SK-N-SH (cell line): ENCODE measurements at regions not wholly inside any gene's neighbourhood (a gene's known extent, or its start where the extent isn't known, plus 50 kb on each side); places are given as distances from the start of the nearest gene placed in this dataset.

Source experiments
- CTCF ChIA-PET: fragments of 300-600, 350-600 bp; formaldehyde crosslinking; extraction: SDS; loops from one replicate; lab custom pipeline; 2021; lab: Yijun Ruan, JAX
- POLR2A ChIA-PET: fragments of 350-600 bp; sonication (Branson Sonifier 250); formaldehyde crosslinking; extraction: SDS; loops from one replicate; lab custom pipeline; 2020; ENCODE audit warnings: antibody characterized with exemption, inconsistent platforms; lab: Yijun Ruan, JAX
- DNase-seq: peaks from one replicate; pipeline ENCODE4 v3.0.0; 2012
- H2AFZ ChIP-seq: fragments of 200-600 bp; sonication (generic); 2 replicates; pipeline ENCODE4 v1.8.1; 2016; ENCODE audit warnings: antibody characterized with exemption, mild to moderate bottlenecking, low read depth
- H3F3A ChIP-seq: fragments of 200-600 bp; sonication (generic); replicated peaks from 2 replicates; pipeline ENCODE3; 2016; ENCODE audit warnings: antibody characterized with exemption, mild to moderate bottlenecking; ENCODE audit not compliant: insufficient read depth
- H3K27ac ChIP-seq, 2 experiments: fragments of 200-500 bp in 1 of 2; fragments of 200-600 bp in 1 of 2; sonication (Bioruptor generic) in 1 of 2; sonication (generic), shearing (Covaris generic) in 1 of 2; 2 replicates each; pipeline versions ENCODE4 v1.5.1 to v1.6.1; 2014 to 2016; ENCODE audit warnings: low read depth in 2 of 2, inconsistent platforms in 1 of 2, low read length in 1 of 2, mild to moderate bottlenecking in 1 of 2, mixed read lengths in 1 of 2
- H3K27me3 ChIP-seq: fragments of 200-600 bp; sonication (generic), shearing (Covaris generic); 2 replicates; pipeline ENCODE4 v1.6.1; 2016; ENCODE audit warnings: mixed run types; ENCODE audit not compliant: insufficient read depth
- H3K36me3 ChIP-seq, 2 experiments: fragments of 200-500 bp in 1 of 2; fragments of 200-600 bp in 1 of 2; sonication (Bioruptor generic) in 1 of 2; sonication (generic) in 1 of 2; replicated peaks in 1 of 2; 2 replicates each; pipeline versions ENCODE3 to v1.5.1; 2014 to 2016; ENCODE audit warnings: low read length in 1 of 2, mild to moderate bottlenecking in 1 of 2; ENCODE audit not compliant: insufficient read depth in 2 of 2, control insufficient read depth in 1 of 2
- H3K4me1 ChIP-seq, 2 experiments: fragments of 200-500 bp in 1 of 2; fragments of 200-600 bp in 1 of 2; sonication (Bioruptor generic) in 1 of 2; sonication (generic), shearing (Covaris generic) in 1 of 2; 2 replicates each; pipeline versions ENCODE4 v1.5.1 to v1.6.1; 2014 to 2016; ENCODE audit warnings: low read depth in 1 of 2, low read length in 1 of 2, mixed run types in 1 of 2; ENCODE audit not compliant: insufficient read depth in 2 of 2, control insufficient read depth in 1 of 2
- H3K4me2 ChIP-seq: fragments of 200-600 bp; sonication (generic), shearing (Covaris generic); 2 replicates; pipeline ENCODE4 v1.6.1; 2017; ENCODE audit warnings: mixed run types
- H3K4me3 ChIP-seq, 2 experiments: fragments of 200-500 bp in 1 of 2; fragments of 200-600 bp in 1 of 2; sonication (Bioruptor generic) in 1 of 2; sonication (generic), shearing (Covaris generic) in 1 of 2; 2 replicates each; pipeline versions ENCODE4 v1.5.1 to v1.8.1; 2014 to 2016; ENCODE audit warnings: low read depth in 2 of 2, inconsistent platforms in 1 of 2, low read length in 1 of 2, mild to moderate bottlenecking in 1 of 2, mixed read lengths in 1 of 2, moderate library complexity in 1 of 2
- H3K79me2 ChIP-seq: fragments of 200-600 bp; sonication (generic); 2 replicates; pipeline ENCODE4 v1.8.1; 2017; ENCODE audit warnings: mild to moderate bottlenecking; ENCODE audit not compliant: insufficient read depth
- H3K9ac ChIP-seq: fragments of 200-600 bp; sonication (generic); 2 replicates; pipeline ENCODE4 v1.6.1; 2017; ENCODE audit warnings: mixed run types
- H3K9me2 ChIP-seq: fragments of 200-600 bp; sonication (generic); 2 replicates; pipeline ENCODE4 v1.6.1; 2017; ENCODE audit warnings: mixed run types
- H3K9me3 ChIP-seq: fragments of 200-600 bp; sonication (generic); 2 replicates; pipeline ENCODE4 v1.6.1; 2017; ENCODE audit warnings: mixed run types, mild to moderate bottlenecking, moderate library complexity
- H4K20me1 ChIP-seq: fragments of 200-600 bp; sonication (generic); 2 replicates; pipeline ENCODE4 v1.6.1; 2017; ENCODE audit warnings: mild to moderate bottlenecking, mixed run types; ENCODE audit not compliant: insufficient read depth
- CHD2 ChIP-seq: fragments of 150-350 bp; IDR thresholded peaks from 2 replicates; pipeline ENCODE4 v1.6.1; 2018; ENCODE audit warnings: low read length; ENCODE audit not compliant: partially characterized antibody
- EP300 ChIP-seq, 2 experiments: IDR thresholded peaks; 2 replicates each; pipeline versions ENCODE4 v1.4.0 to v1.6.1; 2012; ENCODE audit warnings: borderline replicate concordance in 1 of 2, low read depth in 1 of 2, low read length in 1 of 2
- GABPA ChIP-seq: IDR thresholded peaks from 2 replicates; pipeline ENCODE4 v1.4.0; 2012; ENCODE audit warnings: low read depth, mild to moderate bottlenecking
- IRF3 ChIP-seq: fragments of 150-350 bp; IDR thresholded peaks from 2 replicates; pipeline ENCODE4 v1.6.1; 2016; ENCODE audit warnings: mild to moderate bottlenecking, low read depth, low read length
- JUND ChIP-seq: IDR thresholded peaks from 2 replicates; pipeline ENCODE4 v1.4.0; 2012
- MEF2A ChIP-seq: IDR thresholded peaks from 2 replicates; pipeline ENCODE4 v1.4.0; 2012; ENCODE audit warnings: low read depth, borderline replicate concordance
- MXI1 ChIP-seq: IDR thresholded peaks from 2 replicates; pipeline ENCODE4 v1.6.1; 2012; ENCODE audit warnings: mild to moderate bottlenecking, low read depth, low read length, improper control_type of control experiment
- NRF1 ChIP-seq: IDR thresholded peaks from 2 replicates; pipeline ENCODE4 v1.6.1; 2012; ENCODE audit warnings: low read depth, mild to moderate bottlenecking, low read length
- POLR2AphosphoS5 ChIP-seq: IDR thresholded peaks from 2 replicates; pipeline ENCODE4 v1.6.1; 2012; ENCODE audit warnings: low read depth, low read length
- RAD21 ChIP-seq: IDR thresholded peaks from 2 replicates; pipeline ENCODE4 v1.6.1; 2012; ENCODE audit warnings: mild to moderate bottlenecking, low read length
- RCOR1 ChIP-seq: fragments of 150-350 bp; IDR thresholded peaks from 2 replicates; pipeline ENCODE4 v1.6.1; 2017; ENCODE audit warnings: antibody characterized with exemption, low read length
- SIN3A ChIP-seq: IDR thresholded peaks from 2 replicates; pipeline ENCODE4 v1.6.1; 2012; ENCODE audit warnings: low read depth, mild to moderate bottlenecking, low read length, moderate library complexity, borderline replicate concordance
- SMC3 ChIP-seq: IDR thresholded peaks from 2 replicates; pipeline ENCODE4 v1.6.1; 2012; ENCODE audit warnings: low read depth, low read length, improper control_type of control experiment
- TAF1 ChIP-seq: IDR thresholded peaks from 2 replicates; pipeline ENCODE4 v1.6.1; 2012; ENCODE audit warnings: low read depth, mild to moderate bottlenecking, low read length, moderate library complexity, borderline replicate concordance
- TCF12 ChIP-seq: IDR thresholded peaks from 2 replicates; pipeline ENCODE4 v1.4.0; 2012
- TEAD4 ChIP-seq: IDR thresholded peaks from 2 replicates; pipeline ENCODE4 v1.4.0; 2012; ENCODE audit warnings: mild to moderate bottlenecking, borderline replicate concordance; ENCODE audit not compliant: insufficient read depth
- USF2 ChIP-seq: fragments of 150-350 bp; IDR thresholded peaks from 2 replicates; pipeline ENCODE4 v1.6.1; 2017; ENCODE audit warnings: antibody characterized with exemption, low read length, low read depth, borderline replicate concordance
- WGBS: methylation state at CpG from one replicate; pipeline ENCODE4 v1.1.6; 2017; ENCODE audit warnings: low lambda C conversion rate; 5-methylcytosine and 5-hydroxymethylcytosine counted together
- TF ChIP-seq, protein P1 (sequence below): fragments of 200-600 bp; sonication (generic); IDR thresholded peaks from 2 replicates; pipeline ENCODE4 v1.6.1; 2017; ENCODE audit warnings: antibody characterized with exemption, mild to moderate bottlenecking, moderate library complexity

DNA sequence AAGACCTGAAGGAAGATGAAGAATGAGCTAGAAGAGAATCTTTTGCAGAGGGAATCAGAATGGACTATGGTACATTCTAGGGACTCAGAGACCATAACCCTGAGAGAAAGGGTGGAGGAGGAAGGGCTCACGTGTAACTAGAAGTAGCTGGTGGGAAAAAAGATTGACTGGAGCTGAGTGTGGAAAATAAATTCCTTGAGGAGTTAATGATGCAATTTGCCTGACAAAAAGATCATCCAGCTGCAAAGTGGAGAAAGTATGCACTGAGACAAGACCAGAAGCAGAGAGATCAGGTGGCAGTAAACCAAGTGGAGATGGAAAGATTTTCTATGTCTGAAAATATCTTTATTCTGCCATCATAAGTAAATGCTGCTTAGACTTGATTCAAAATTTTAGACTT is 52.9 kb upstream of the TBL1XR1 start (continued):
- TF ChIP-seq TEAD4 (no peak), POLR2AphosphoS5 (no peak)

DNA sequence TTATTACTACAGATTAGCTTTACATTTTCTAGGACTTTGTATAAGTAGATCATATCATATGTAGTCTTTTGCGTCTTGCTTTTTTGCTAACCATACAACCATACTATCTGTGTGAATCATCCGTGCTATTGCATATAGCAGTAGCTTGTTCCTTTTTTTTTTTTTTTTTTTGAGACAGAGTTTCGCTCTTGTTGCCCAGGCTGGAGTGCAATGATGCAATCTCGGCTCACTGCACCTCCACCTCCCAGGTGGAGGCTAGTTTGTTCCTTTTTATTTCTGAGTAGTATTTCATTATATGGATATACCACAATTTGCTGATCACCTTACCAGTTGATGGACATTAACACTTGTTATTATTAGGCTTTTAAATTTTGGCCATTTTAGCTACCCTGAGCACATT is 54.5 kb upstream of the TBL1XR1 start:
- Histone ChIP-seq H3K27me3 (no peaks in the 10 kb centered on the region), H3K4me2 (no peak overlapping the region), H3K27ac (no peak overlapping the region), H3K4me1 (no peaks in the 10 kb centered on the region; a peak in 1 of 4 replicates), H2AFZ (no peak overlapping the region), H3K9me3 (no peaks in the 10 kb centered on the region), H3K4me3 (no peak overlapping the region), H4K20me1 (no peaks in the 10 kb centered on the region), H3F3A (no peaks in the 10 kb centered on the region), H3K9me2 (no peaks in the 10 kb centered on the region), H3K36me3 (no peaks in the 10 kb centered on the region), H3K79me2 (no peaks in the 10 kb centered on the region), H3K9ac (no peak overlapping the region)
- CTCF ChIA-PET: no interaction called here
- 94% methylated on average over 4 of the region's 4 CpGs for WGBS
- DNase-seq: no peak
- POLR2A ChIA-PET: no interaction called here
- no peak for TF ChIP-seq GABPA
- TF ChIP-seq RCOR1: no peak
- no peak for TF ChIP-seq JUND
- TF ChIP-seq TAF1: no peak
- no peak for TF ChIP-seq SIN3A
- TF ChIP-seq MEF2A: no peak
- TF ChIP-seq CHD2: no peak
- no peak for TF ChIP-seq NRF1
- TF ChIP-seq MXI1: no peak
- TF ChIP-seq EP300 (IDR thresholded peaks at IDR 0.05; ENCODE audit: borderline replicate concordance in 1 of 2, low read depth in 1 of 2, low read length in 1 of 2): no peak
- TF ChIP-seq SMC3: no peak
- no peak for TF ChIP-seq RAD21
- TF ChIP-seq, protein P1, sequence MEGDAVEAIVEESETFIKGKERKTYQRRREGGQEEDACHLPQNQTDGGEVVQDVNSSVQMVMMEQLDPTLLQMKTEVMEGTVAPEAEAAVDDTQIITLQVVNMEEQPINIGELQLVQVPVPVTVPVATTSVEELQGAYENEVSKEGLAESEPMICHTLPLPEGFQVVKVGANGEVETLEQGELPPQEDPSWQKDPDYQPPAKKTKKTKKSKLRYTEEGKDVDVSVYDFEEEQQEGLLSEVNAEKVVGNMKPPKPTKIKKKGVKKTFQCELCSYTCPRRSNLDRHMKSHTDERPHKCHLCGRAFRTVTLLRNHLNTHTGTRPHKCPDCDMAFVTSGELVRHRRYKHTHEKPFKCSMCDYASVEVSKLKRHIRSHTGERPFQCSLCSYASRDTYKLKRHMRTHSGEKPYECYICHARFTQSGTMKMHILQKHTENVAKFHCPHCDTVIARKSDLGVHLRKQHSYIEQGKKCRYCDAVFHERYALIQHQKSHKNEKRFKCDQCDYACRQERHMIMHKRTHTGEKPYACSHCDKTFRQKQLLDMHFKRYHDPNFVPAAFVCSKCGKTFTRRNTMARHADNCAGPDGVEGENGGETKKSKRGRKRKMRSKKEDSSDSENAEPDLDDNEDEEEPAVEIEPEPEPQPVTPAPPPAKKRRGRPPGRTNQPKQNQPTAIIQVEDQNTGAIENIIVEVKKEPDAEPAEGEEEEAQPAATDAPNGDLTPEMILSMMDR: no peak

GRCh38 chr3:177257006-177257405 is 59.7 kb upstream of the TBL1XR1 start:
- Histone ChIP-seq H3K9me3 (no peaks in the 10 kb centered on the region), H3K27ac (no peak overlapping the region), H2AFZ (no peak overlapping the region), H3K9me2 (no peaks in the 10 kb centered on the region), H3K36me3 (no peaks in the 10 kb centered on the region), H3K4me2 (no peak overlapping the region), H3K4me1 (no peaks in the 10 kb centered on the region), H3F3A (no peaks in the 10 kb centered on the region), H3K79me2 (no peaks in the 10 kb centered on the region), H3K27me3 (no peaks in the 10 kb centered on the region), H3K4me3 (no peak overlapping the region), H4K20me1 (no peaks in the 10 kb centered on the region), H3K9ac (no peak overlapping the region)
- POLR2A ChIA-PET: no interaction called here
- no peak for DNase-seq
- 86% methylated on average over 1 of the region's 1 CpG for WGBS
- CTCF ChIA-PET: no interaction called here
- TF ChIP-seq TAF1 (no peak), USF2 (no peak), IRF3 (no peak), TCF12 (no peak)
- TF ChIP-seq, protein P1: no peak
